Activated CD4-positive, alpha-beta T cell treated with anti-CD3 and anti-CD28 coated beads, Interleukin-2, amount 10 ng/mL, durations not matched to agents 7 days and 5 days (primary cell): ENCODE measurements at regions not wholly inside any gene's neighbourhood (a gene's known extent, or its start where the extent isn't known, plus 50 kb on each side); places are given as distances from the start of the nearest gene placed in this dataset.

Source experiments
- CTCF ChIA-PET: fragments of 350-600 bp; sonication (Branson Sonifier 250); formaldehyde crosslinking; loops from one replicate; lab custom pipeline; 2021; ENCODE audit warnings: antibody characterized with exemption; lab: Charles Lee
- POLR2A ChIA-PET: fragments of 350-600 bp; sonication (Branson Sonifier 250); formaldehyde crosslinking; loops from one replicate; lab custom pipeline; 2021; ENCODE audit warnings: antibody characterized with exemption; lab: Charles Lee
- DNase-seq: peaks from one replicate; pipeline ENCODE4 v3.0.0-alpha.2; 2020
- H3K27ac Mint-ChIP-seq: one replicate; pipeline ENCODE4 v1.8.0; 2021; ENCODE audit warnings: mild to moderate bottlenecking, moderate library complexity, mixed read lengths
- H3K27me3 Mint-ChIP-seq: one replicate; pipeline ENCODE4 v1.8.0; 2021; ENCODE audit warnings: mixed read lengths
- H3K36me3 Mint-ChIP-seq: one replicate; pipeline ENCODE4 v1.8.0; 2021; ENCODE audit warnings: low read depth, mixed read lengths
- H3K4me1 Mint-ChIP-seq: one replicate; pipeline ENCODE4 v1.8.0; 2021; ENCODE audit warnings: mixed read lengths
- H3K4me3 Mint-ChIP-seq: one replicate; pipeline ENCODE4 v1.8.0; 2021; ENCODE audit warnings: mild to moderate bottlenecking, moderate library complexity, mixed read lengths
- H3K9me3 Mint-ChIP-seq: one replicate; pipeline ENCODE4 v1.8.0; 2021; ENCODE audit warnings: mixed read lengths

DNA sequence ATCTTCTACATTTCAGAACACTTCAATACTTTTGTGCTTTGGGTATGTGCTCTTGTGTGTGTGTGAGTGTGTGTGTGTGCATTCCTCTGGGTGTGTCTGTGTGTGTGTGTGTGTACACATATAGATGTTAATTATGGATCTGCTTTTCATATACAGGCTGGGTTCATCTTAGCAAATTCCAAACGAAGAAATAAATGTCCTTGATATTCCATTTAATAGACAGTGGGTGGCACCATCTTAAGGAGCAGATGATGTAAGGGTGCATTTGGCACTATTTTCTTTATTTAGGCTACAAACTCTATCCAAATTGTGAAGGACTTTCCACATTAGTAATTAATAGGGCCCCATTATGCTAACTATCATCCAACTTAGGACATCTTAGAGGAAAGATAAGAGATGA, 425.8 kb upstream of the POU3F3 start:
- no peaks in the 10 kb centered on the region for H3K36me3 Mint-ChIP-seq

DNA sequence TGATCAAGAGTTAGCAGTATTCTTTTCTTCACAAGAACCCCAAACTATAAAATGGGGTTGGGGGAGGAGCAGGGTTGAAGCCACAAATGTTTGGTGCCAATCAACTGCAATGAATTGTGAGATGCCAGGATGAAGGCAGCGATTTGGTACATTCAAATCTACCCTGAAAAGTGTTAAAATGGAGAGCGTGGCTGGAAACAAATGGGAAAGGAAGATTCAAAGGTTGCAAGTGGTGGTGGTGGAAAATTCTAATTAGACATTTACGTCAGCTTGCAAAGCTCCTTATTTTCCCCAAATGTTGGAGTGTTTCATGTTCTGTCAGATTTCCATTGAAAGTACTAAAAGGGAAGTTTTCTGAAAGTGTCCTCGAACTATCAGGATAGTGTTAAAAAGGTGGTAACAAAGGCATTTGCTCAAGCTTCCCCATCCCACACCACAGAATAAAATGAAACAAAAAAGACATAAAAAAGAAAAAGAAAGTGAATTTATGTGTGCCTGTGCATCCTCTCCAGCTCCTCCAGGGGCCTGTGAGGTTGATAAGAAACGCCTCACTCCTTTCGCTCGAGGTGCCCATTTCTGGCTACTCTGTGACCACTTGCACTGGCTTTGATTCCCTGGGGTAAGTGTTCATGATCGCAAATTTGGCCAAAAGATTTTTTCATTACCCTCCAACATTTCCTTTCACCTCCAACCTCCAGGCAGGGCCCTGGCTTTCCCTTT, 424.1 kb upstream of the POU3F3 start:
- Mint-ChIP-seq H3K27me3 (peaks cover 15% of the 10 kb centered on the region), H3K9me3 (no peaks in the 10 kb centered on the region), H3K36me3 (no peaks in the 10 kb centered on the region), H3K4me1 (peaks cover 12% of the 10 kb centered on the region), H3K4me3 (no peak overlapping the region), H3K27ac (no peak overlapping the region)
- DNase-seq = no peak
- ChIA-PET CTCF (no interaction called here), POLR2A (no interaction called here)

More for the DNA sequence above, 425.8 kb upstream of the POU3F3 start:
- Mint-ChIP-seq H3K9me3 (no peaks in the 10 kb centered on the region), H3K4me3 (no peak overlapping the region), H3K27me3 (peaks cover 10% of the 10 kb centered on the region), H3K4me1 (no peaks in the 10 kb centered on the region), H3K27ac (no peak overlapping the region)
- POLR2A ChIA-PET = no interaction called here
- DNase-seq = no peak
- CTCF ChIA-PET = no interaction called here

DNA sequence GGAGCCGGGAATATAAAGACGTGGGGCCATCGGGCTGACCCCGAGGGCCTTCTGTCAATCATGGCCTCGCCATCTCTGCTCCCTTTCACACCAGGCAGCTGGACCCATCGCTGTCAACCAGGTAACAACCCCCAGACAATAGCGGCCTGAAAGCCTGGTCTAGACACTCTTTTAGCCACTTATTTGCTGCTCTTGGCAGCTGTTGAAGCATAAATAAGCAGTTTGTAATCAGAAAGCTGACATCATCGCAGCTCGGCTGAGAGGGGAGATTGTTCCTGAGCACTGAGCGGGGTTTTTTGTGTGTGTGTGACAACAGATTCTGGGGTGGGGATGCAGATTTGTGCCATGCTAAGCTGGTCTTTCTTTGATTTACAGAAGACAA, 423.6 kb upstream of the POU3F3 start:
- Mint-ChIP-seq H3K4me3 (no peak overlapping the region), H3K36me3 (no peaks in the 10 kb centered on the region), H3K4me1 (peaks cover 12% of the 10 kb centered on the region), H3K27me3 (peaks cover 20% of the 10 kb centered on the region), H3K27ac (no peak overlapping the region), H3K9me3 (no peaks in the 10 kb centered on the region)
- DNase-seq = no peak
- POLR2A ChIA-PET = no interaction called here
- CTCF ChIA-PET = no interaction called here

DNA sequence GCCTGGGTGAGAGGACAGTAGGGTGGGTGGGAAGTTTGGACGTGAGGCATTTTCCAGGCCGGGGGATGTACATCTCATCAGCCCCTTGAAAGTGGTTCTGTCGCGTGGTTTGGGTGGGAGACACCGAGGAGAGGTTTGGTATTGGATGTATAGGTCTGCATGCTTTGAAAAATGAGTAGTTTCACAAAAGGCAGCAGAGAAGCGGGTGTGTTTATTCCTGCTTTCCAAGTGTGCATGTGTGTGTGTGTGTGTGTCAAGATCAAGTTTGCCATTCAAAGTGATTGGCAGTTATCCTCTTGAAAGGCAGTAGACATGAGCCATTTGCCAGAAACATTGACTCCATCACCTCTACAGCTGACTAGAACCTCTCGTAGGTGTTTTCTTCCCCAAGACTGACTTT, 423.1 kb upstream of the POU3F3 start:
- H3K27ac Mint-ChIP-seq = no peak overlapping the region
- CTCF ChIA-PET = no interaction called here
- POLR2A ChIA-PET = no interaction called here
- H3K4me1 Mint-ChIP-seq = peaks cover 12% of the 10 kb centered on the region
- H3K27me3 Mint-ChIP-seq = peaks cover 23% of the 10 kb centered on the region
- DNase-seq = no peak
- no peaks in the 10 kb centered on the region for H3K36me3 Mint-ChIP-seq
- H3K4me3 Mint-ChIP-seq = no peak overlapping the region
- H3K9me3 Mint-ChIP-seq = no peaks in the 10 kb centered on the region

DNA sequence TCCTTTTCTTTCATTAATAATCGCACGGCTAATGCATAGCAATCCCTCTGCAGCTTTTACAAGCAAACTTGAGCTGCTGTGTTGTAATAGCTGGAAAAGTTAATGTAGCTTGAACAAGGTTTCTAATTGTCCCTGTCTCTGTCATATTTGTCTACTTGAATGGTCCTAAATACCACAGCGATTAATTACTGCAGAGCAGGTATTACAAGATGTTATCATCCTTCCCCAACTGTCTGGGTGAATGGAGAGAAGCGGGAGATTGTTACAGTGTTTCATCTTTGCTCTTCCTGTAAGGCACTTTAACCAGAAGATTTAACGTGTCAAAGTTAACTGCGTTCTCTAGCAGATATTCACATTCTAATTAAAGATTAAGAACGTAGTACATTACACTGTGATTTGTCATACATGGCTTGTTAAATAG, 422.2 kb upstream of the POU3F3 start:
- H3K4me1 Mint-ChIP-seq = peaks cover 12% of the 10 kb centered on the region
- H3K27me3 Mint-ChIP-seq = peaks cover 19% of the 10 kb centered on the region
- no peaks in the 10 kb centered on the region for H3K36me3 Mint-ChIP-seq
- POLR2A ChIA-PET = no interaction called here
- CTCF ChIA-PET = no interaction called here
- H3K9me3 Mint-ChIP-seq = no peaks in the 10 kb centered on the region
- DNase-seq = no peak
- no peak overlapping the region for H3K4me3 Mint-ChIP-seq
- no peak overlapping the region for H3K27ac Mint-ChIP-seq

DNA sequence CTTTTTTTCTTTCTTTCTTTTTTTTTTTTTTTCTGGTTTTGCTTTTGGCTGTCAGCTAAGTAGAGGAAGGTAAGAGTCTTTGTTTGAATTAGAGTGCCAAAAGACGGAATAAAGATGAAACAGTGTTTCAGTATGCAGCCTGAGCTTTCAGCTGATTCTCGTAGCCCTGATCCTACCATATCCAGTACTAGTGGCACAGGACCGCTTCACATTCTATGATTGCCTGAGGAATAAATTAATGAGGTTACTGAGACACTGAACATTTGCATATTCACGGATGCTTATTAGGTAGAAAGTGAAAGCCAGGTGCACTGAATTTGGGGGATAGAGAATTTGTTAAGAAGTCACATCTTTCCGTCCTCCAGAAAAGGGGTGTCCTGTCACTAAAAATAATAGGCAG, 421.5 kb upstream of the POU3F3 start:
- ChIA-PET CTCF (no interaction called here), POLR2A (no interaction called here)
- H3K27ac Mint-ChIP-seq = no peak overlapping the region
- no peaks in the 10 kb centered on the region for H3K9me3 Mint-ChIP-seq
- H3K4me3 Mint-ChIP-seq = no peak overlapping the region
- no peaks in the 10 kb centered on the region for H3K36me3 Mint-ChIP-seq
- H3K27me3 Mint-ChIP-seq = peaks cover 18% of the 10 kb centered on the region
- DNase-seq = no peak
- peaks cover 12% of the 10 kb centered on the region for H3K4me1 Mint-ChIP-seq

DNA sequence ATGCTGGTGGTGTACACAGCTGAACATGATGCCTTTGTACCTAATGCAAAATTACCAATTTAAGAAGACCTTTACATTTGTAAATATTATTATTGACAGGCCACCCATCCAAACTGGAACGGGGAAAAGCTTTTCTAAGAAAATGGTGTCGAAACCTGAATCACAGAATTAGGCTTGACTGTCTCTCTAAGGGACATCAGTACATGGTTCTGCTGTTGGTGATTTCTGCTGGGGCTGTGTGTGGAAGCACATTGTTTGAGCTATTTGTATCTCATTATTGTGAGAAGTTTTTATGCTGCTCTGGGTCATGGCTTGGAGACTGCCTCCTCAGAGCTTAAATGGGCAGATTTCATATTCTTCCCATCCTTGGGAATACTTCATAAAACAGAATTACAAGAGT, 420.9 kb upstream of the POU3F3 start:
- ChIA-PET POLR2A (no interaction called here), CTCF (no interaction called here)
- Mint-ChIP-seq H3K9me3 (no peaks in the 10 kb centered on the region), H3K4me1 (peaks cover 12% of the 10 kb centered on the region), H3K4me3 (no peak overlapping the region), H3K27ac (no peak overlapping the region), H3K27me3 (peaks cover 18% of the 10 kb centered on the region), H3K36me3 (no peaks in the 10 kb centered on the region)
- no peak for DNase-seq

DNA sequence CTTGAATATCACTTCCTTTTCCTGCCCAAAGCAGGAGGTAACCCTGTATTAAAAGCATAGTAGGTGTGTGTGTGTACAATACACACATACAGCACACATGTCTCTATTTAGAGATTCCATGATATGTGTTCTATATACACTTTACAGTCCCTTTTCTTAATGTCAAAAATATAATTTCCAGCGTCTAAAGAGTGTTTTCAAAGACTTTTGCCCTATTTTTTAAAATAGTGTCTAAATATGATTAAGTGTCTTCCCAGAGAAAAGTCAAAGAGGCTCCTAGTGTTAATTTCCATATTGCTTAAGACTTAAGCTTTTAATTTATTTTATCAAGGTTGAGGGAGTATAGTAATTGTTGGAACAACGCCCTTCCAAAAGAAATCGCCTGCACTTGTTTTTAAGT, 420.3 kb upstream of the POU3F3 start:
- no peak overlapping the region for H3K27ac Mint-ChIP-seq
- no peaks in the 10 kb centered on the region for H3K36me3 Mint-ChIP-seq
- ChIA-PET CTCF (no interaction called here), POLR2A (no interaction called here)
- H3K4me3 Mint-ChIP-seq = no peak overlapping the region
- peaks cover 18% of the 10 kb centered on the region for H3K27me3 Mint-ChIP-seq
- no peaks in the 10 kb centered on the region for H3K9me3 Mint-ChIP-seq
- no peak for DNase-seq
- peaks cover 12% of the 10 kb centered on the region for H3K4me1 Mint-ChIP-seq

DNA sequence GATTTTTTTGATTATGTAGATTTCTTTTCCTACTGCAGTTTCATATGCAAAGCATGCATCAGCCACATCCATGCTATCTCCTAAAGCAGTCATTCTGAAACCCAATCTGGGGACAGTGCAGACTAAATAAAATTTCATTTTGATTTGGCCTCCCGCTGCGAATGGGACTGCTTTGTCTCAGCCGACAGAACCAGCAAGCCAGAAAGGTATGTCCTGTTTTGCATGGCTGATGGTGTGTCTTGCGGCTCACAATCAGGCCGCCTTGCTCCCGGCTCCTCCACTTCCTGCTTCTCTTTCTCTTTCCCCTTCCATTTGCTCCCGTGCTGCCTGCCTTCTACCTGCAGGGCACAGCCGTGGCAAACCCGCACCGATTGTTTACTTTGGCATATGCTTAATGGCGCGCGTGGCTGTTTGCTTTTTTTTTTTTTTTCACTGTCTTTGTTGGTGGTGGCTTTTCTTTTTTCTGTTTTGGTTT, 419.6 kb upstream of the POU3F3 start:
- ChIA-PET POLR2A (no interaction called here), CTCF (no interaction called here)
- Mint-ChIP-seq H3K27me3 (peaks cover 18% of the 10 kb centered on the region), H3K36me3 (no peaks in the 10 kb centered on the region), H3K4me3 (peak overlapping the region; percentile 63), H3K27ac (no peak overlapping the region), H3K4me1 (peaks cover 12% of the 10 kb centered on the region), H3K9me3 (no peaks in the 10 kb centered on the region)
- peak; percentile 6 for DNase-seq

DNA sequence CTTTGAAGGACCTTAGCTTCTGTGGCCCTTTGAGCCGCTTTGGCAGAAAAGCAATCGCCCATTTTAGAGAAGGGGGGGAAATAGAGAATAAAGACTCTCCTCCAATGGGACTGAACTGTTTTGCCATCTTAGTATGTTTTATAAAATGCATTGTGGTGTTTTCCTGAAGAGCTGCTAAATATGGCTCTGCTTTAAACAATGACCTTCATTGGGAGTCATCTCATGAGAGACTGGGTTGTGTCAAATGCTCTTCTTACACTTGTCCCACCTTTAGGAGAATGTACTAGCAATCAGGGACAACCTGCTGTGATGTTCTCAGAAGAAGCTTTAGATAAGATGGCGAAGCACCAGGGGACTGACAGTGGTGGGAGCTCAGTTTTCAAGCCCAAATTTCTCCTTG, 418.9 kb upstream of the POU3F3 start:
- Mint-ChIP-seq H3K4me3 (peak overlapping the region; percentile 63), H3K36me3 (no peaks in the 10 kb centered on the region), H3K27me3 (peaks cover 18% of the 10 kb centered on the region), H3K4me1 (peaks cover 12% of the 10 kb centered on the region), H3K27ac (no peak overlapping the region), H3K9me3 (no peaks in the 10 kb centered on the region)
- ChIA-PET CTCF (no interaction called here), POLR2A (no interaction called here)
- DNase-seq = no peak

DNA sequence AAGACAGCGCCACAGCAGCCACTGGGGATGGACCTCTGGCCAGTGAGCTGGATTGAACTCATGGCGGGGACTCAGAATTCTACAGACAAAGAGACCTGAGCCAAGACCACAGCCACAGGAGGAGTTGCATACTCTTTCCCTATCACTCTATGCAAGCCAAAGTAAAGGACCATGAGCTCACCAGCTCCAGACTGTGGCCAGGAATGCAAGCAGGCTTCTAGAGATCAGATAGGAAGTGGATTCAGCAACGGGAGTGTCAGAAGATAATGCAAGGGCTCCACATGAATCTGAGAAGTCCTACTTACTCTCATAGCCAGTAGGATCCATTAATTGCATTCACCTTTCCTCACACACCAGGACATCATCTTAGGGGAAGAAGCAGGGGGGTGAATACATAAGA, 415.4 kb upstream of the POU3F3 start:
- DNase-seq = no peak
- H3K4me1 Mint-ChIP-seq = peaks cover 18% of the 10 kb centered on the region
- no peaks in the 10 kb centered on the region for H3K36me3 Mint-ChIP-seq
- POLR2A ChIA-PET = no interaction called here
- H3K27me3 Mint-ChIP-seq = peaks cover 19% of the 10 kb centered on the region
- CTCF ChIA-PET = no interaction called here
- H3K4me3 Mint-ChIP-seq = no peak overlapping the region
- no peak overlapping the region for H3K27ac Mint-ChIP-seq
- H3K9me3 Mint-ChIP-seq = no peaks in the 10 kb centered on the region

DNA sequence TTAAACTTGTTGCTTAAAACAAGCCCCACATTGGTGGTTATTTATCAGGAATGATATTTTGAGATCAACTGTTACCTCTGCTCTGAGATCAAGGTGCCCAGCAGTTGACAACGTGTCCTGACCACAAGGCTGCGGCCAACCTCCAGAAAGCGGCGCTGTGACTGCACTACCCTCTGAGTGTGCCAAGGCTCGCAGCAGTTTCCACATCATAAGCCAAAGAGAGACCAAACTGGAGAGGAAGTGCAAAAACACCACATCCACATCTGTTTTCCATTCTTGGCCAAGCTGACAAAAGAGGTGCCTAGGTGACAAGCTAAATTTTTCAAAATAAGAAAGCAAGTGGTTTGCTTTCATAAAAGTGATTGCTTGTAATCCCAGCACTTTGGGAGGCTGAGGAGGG, 410.8 kb upstream of the POU3F3 start:
- Mint-ChIP-seq H3K9me3 (no peaks in the 10 kb centered on the region), H3K27ac (no peak overlapping the region), H3K4me3 (no peak overlapping the region), H3K36me3 (no peaks in the 10 kb centered on the region), H3K4me1 (peaks cover 13% of the 10 kb centered on the region), H3K27me3 (peaks cover 5% of the 10 kb centered on the region)
- peak; percentile 26 for DNase-seq
- ChIA-PET POLR2A (no interaction called here), CTCF (no interaction called here)

DNA sequence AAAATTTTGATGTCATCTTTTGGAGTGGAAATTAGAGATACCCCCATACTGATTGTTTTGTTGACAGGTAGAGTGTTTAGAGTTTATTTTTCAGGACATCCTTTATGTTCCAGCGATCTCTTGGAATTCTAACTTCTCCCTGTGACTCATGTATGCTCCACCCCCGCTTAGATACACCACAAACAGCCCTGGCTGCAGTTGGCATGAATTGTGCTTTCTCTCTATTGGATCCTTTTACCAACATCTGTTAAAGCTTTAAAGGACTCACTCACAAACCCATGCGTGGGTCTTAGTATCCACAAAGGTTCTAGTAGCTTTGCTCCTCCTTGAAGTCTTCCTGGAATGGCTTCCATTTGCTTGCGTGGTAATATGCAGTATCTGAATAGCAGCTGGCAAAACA, 409.5 kb upstream of the POU3F3 start:
- H3K4me3 Mint-ChIP-seq = no peak overlapping the region

DNA sequence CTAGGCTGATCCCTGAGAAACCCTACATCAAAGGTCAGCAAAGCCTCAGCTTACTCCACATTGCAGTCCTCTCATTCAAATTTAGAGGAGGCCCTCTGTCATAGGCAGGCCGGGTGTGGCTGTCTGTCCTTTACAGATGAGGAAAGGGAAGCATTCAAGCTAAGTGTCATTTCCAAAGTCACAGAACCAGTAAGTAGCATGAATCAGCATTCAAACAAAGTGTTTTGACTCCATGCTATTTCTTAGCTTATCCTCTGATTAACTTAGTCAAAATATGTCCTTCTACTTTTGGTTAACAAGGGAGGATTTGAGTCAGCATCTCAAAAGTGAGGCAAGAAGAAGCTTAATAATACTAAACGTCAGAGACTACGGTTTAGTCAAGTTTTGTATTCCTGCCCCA, 409.0 kb upstream of the POU3F3 start:
- no peak overlapping the region for H3K4me3 Mint-ChIP-seq
- peaks cover 5% of the 10 kb centered on the region for H3K27me3 Mint-ChIP-seq
- H3K36me3 Mint-ChIP-seq = no peaks in the 10 kb centered on the region
- H3K9me3 Mint-ChIP-seq = no peaks in the 10 kb centered on the region
- no peak for DNase-seq
- ChIA-PET POLR2A (no interaction called here), CTCF (no interaction called here)
- H3K4me1 Mint-ChIP-seq = peaks cover 17% of the 10 kb centered on the region
- H3K27ac Mint-ChIP-seq = no peak overlapping the region

More for the DNA sequence above, 409.5 kb upstream of the POU3F3 start:
- H3K36me3 Mint-ChIP-seq = no peaks in the 10 kb centered on the region
- H3K27ac Mint-ChIP-seq = no peak overlapping the region
- ChIA-PET CTCF (no interaction called here), POLR2A (no interaction called here)
- H3K27me3 Mint-ChIP-seq = peaks cover 5% of the 10 kb centered on the region
- no peak for DNase-seq
- peaks cover 17% of the 10 kb centered on the region for H3K4me1 Mint-ChIP-seq
- no peaks in the 10 kb centered on the region for H3K9me3 Mint-ChIP-seq
